ENCODE measurements at regions not wholly inside any gene's neighbourhood (a gene's known extent, or its start where the extent isn't known, plus 50 kb on each side); places are given as distances from the start of the nearest gene placed in this dataset.

DNA sequence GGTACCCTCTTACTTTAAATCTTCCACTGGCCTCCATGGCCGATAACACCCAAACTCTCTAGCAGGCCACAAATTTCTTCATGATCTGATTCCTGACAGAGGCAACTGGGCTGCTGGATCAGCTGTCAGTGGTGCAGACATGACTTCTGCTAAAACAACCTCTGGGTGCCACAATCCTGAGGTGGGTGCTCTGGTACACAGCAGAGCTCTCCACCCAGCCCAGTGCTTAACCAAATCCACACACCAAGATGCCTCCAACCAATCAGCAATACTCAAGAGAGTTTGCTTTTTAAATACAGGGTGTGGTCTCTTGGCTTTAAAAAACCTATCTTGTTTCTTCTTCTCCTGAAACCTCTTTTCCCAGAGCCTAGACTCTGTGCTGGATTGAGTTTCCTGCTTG lies 126.6 kb upstream of the SPACA1 start:
- TF ChIP-seq, protein P1, sequence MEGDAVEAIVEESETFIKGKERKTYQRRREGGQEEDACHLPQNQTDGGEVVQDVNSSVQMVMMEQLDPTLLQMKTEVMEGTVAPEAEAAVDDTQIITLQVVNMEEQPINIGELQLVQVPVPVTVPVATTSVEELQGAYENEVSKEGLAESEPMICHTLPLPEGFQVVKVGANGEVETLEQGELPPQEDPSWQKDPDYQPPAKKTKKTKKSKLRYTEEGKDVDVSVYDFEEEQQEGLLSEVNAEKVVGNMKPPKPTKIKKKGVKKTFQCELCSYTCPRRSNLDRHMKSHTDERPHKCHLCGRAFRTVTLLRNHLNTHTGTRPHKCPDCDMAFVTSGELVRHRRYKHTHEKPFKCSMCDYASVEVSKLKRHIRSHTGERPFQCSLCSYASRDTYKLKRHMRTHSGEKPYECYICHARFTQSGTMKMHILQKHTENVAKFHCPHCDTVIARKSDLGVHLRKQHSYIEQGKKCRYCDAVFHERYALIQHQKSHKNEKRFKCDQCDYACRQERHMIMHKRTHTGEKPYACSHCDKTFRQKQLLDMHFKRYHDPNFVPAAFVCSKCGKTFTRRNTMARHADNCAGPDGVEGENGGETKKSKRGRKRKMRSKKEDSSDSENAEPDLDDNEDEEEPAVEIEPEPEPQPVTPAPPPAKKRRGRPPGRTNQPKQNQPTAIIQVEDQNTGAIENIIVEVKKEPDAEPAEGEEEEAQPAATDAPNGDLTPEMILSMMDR (IDR thresholded peaks at IDR 0.05) = no peak
- TF ChIP-seq ZFX (IDR thresholded peaks at IDR 0.05; ENCODE audit: borderline replicate concordance) = no peak
